ENCODE measurements at regions not wholly inside any gene's neighbourhood (a gene's known extent, or its start where the extent isn't known, plus 50 kb on each side); places are given as distances from the start of the nearest gene placed in this dataset.

DNA sequence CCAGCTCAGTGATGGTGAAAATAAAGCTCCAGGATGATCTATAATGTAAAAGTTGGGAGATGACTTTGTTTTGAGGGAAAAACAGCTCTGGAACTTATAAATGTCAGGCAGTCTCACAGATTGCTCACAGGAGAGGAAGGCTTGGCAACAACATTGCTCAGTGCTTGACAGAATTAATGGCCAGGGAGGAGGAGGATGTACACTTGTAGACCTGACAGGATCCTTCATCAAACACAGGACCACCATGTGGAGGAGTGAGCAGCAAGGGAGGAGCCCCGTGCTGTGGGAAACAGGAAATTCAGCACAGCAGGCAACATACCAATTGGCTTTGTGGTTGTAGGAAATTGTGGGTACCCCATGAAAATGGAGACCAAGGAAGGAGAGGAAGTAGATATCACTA lies 291.8 kb upstream of the CAMK1G start:
- 0 to 8% methylated on average over 1 of the region's 1 CpG for WGBS, 2 donors (ENCODE audit: low coverage in 1 of 2)
- Histone ChIP-seq H3K4me3 (no peak overlapping the region), H3K9me3 (no peaks in the 10 kb centered on the region), H3K27ac (no peak overlapping the region), H3K36me3 (no peaks in the 10 kb centered on the region), H3K4me1 (no peaks in the 10 kb centered on the region), H3K27me3 (peaks cover 9% of the 10 kb centered on the region)
- ATAC-seq, result no peak
- TF ChIP-seq EP300 (IDR thresholded peaks at IDR 0.05), result no peak
- TF ChIP-seq POLR2A (IDR thresholded peaks at IDR 0.05), result no peak
- TF ChIP-seq, protein P1, sequence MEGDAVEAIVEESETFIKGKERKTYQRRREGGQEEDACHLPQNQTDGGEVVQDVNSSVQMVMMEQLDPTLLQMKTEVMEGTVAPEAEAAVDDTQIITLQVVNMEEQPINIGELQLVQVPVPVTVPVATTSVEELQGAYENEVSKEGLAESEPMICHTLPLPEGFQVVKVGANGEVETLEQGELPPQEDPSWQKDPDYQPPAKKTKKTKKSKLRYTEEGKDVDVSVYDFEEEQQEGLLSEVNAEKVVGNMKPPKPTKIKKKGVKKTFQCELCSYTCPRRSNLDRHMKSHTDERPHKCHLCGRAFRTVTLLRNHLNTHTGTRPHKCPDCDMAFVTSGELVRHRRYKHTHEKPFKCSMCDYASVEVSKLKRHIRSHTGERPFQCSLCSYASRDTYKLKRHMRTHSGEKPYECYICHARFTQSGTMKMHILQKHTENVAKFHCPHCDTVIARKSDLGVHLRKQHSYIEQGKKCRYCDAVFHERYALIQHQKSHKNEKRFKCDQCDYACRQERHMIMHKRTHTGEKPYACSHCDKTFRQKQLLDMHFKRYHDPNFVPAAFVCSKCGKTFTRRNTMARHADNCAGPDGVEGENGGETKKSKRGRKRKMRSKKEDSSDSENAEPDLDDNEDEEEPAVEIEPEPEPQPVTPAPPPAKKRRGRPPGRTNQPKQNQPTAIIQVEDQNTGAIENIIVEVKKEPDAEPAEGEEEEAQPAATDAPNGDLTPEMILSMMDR (IDR thresholded peaks at IDR 0.05), result no peak
- TF ChIP-seq POLR2AphosphoS5 (IDR thresholded peaks at IDR 0.05), result no peak

DNA sequence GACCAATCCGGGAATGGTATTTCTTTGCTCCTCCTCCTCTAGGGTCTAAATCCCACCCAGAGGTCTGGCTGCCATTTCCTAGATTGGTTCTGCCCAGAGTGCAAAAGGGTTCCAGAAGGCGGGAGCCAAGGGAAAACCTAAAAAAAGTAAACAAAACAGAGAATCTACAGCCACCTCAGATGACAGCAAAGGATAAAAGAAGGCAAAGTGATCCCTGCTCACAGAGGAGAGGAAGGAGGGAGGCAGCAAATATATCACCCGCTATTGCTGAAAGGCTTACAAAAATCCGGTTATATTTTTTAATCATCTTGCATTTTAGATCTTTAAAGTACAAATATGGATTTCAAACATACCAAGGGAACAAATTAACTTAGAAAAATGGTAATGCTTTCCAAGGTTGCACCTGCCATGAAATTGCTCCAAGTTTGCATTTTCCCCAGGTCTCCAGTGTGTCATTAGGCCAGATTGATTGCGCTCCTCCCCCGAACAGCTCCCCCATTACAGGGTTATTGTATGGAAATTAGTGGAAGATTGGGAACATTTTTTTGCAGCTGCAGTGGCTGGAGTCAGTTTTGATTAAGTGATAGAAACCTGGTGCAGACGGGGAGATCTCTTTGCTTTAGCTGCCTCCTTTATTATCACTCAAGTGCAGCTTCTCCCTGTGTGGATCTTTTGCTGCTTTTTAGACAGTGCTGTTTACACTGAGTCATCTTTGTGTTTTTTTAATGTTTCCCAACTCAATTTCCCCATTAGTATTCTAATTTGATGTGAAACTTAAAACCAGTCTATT lies 280.5 kb upstream of the CAMK1G start:
- ATAC-seq, result no peak
- 66 to 81% methylated on average over 5 to 6 of the region's 7 CpGs for WGBS, 2 donors (ENCODE audit: low coverage in 1 of 2)
- H3K9me3 ChIP-seq, result no peaks in the 10 kb centered on the region

GRCh38 chr1:209304166-209304565 lies 279.3 kb upstream of the CAMK1G start:
- no peak for TF ChIP-seq EP300 (IDR thresholded peaks at IDR 0.05)
- TF ChIP-seq POLR2A (IDR thresholded peaks at IDR 0.05), result no peak
- TF ChIP-seq POLR2AphosphoS5 (IDR thresholded peaks at IDR 0.05), result no peak
- TF ChIP-seq, protein P1 (IDR thresholded peaks at IDR 0.05), result no peak
- H3K27me3 ChIP-seq, result peaks cover 13% of the 10 kb centered on the region
- no peaks in the 10 kb centered on the region for H3K9me3 ChIP-seq
- no peak overlapping the region for H3K4me3 ChIP-seq
- ATAC-seq, result no peak
- no peaks in the 10 kb centered on the region for H3K4me1 ChIP-seq
- no peak overlapping the region for H3K27ac ChIP-seq
- WGBS, 2 donors (ENCODE audit: low coverage in 1 of 2), result 40 to 80% methylated on average over 1 to 3 of the region's 3 CpGs
- H3K36me3 ChIP-seq, result no peaks in the 10 kb centered on the region

More for the DNA sequence above, 280.5 kb upstream of the CAMK1G start:
- Histone ChIP-seq H3K4me3 (no peak overlapping the region), H3K27ac (no peak overlapping the region), H3K4me1 (no peaks in the 10 kb centered on the region), H3K27me3 (peaks cover 13% of the 10 kb centered on the region), H3K36me3 (no peaks in the 10 kb centered on the region)
- TF ChIP-seq POLR2AphosphoS5 (IDR thresholded peaks at IDR 0.05), result no peak
- TF ChIP-seq, protein P1 (IDR thresholded peaks at IDR 0.05), result no peak
- no peak for TF ChIP-seq EP300 (IDR thresholded peaks at IDR 0.05)
- no peak for TF ChIP-seq POLR2A (IDR thresholded peaks at IDR 0.05)

GRCh38 chr1:209305221-209305954 lies 278.1 kb upstream of the CAMK1G start:
- no peaks in the 10 kb centered on the region for H3K9me3 ChIP-seq
- H3K36me3 ChIP-seq, result no peaks in the 10 kb centered on the region
- ATAC-seq, result no peak
- H3K27ac ChIP-seq, result no peak overlapping the region
- WGBS, 2 donors (ENCODE audit: low coverage in 1 of 2), result 72 to 100% methylated on average over 2 to 4 of the region's 4 CpGs
- TF ChIP-seq POLR2AphosphoS5 (IDR thresholded peaks at IDR 0.05), result no peak
- no peak for TF ChIP-seq POLR2A (IDR thresholded peaks at IDR 0.05)
- TF ChIP-seq EP300 (IDR thresholded peaks at IDR 0.05), result no peak
- TF ChIP-seq, protein P1 (IDR thresholded peaks at IDR 0.05), result no peak
- H3K27me3 ChIP-seq, result peaks cover 20% of the 10 kb centered on the region
- H3K4me3 ChIP-seq, result no peak overlapping the region
- H3K4me1 ChIP-seq, result no peaks in the 10 kb centered on the region
